Adipocyte (in vitro differentiated cells): ENCODE measurements at regions not wholly inside any gene's neighbourhood (a gene's known extent, or its start where the extent isn't known, plus 50 kb on each side); places are given as distances from the start of the nearest gene placed in this dataset.

Source experiments
- DNase-seq: peaks from one replicate; pipeline ENCODE4 v3.0.0-alpha.2; 2015; ENCODE audit warnings: low read depth
- H3K27me3 ChIP-seq: replicated peaks from 2 replicates; pipeline ENCODE4 v1.7.0; 2013; ENCODE audit warnings: mild to moderate bottlenecking, low read length, moderate library complexity; ENCODE audit not compliant: control insufficient read depth, insufficient read depth
- H3K36me3 ChIP-seq: 2 replicates; pipeline ENCODE4 v1.7.0; 2013; ENCODE audit warnings: low read length, mild to moderate bottlenecking, moderate library complexity; ENCODE audit not compliant: control insufficient read depth, insufficient read depth, severe bottlenecking
- H3K4me1 ChIP-seq: 2 replicates; pipeline ENCODE4 v1.7.0; 2013; ENCODE audit warnings: mild to moderate bottlenecking, low read length, moderate library complexity; ENCODE audit not compliant: control insufficient read depth, insufficient read depth
- H3K4me3 ChIP-seq: 2 replicates; pipeline ENCODE4 v1.7.0; 2013; ENCODE audit warnings: mild to moderate bottlenecking, low read length, moderate library complexity
- H3K9ac ChIP-seq: 2 replicates; pipeline ENCODE4 v1.7.0; 2013; ENCODE audit warnings: mild to moderate bottlenecking, low read length, moderate library complexity
- H3K9me3 ChIP-seq: 2 replicates; pipeline ENCODE4 v1.7.0; 2013; ENCODE audit warnings: mild to moderate bottlenecking, low read length, moderate library complexity; ENCODE audit not compliant: control insufficient read depth

GRCh38 chr20:60968853-60969720, 283.0 kb upstream of the CDH4 start:
- no peak overlapping the region for H3K9ac ChIP-seq
- H3K27me3 ChIP-seq, result no peaks in the 10 kb centered on the region
- H3K4me3 ChIP-seq, result no peak overlapping the region
- DNase-seq, result no peak
- no peaks in the 10 kb centered on the region for H3K36me3 ChIP-seq
- H3K4me1 ChIP-seq, result no peaks in the 10 kb centered on the region
- H3K9me3 ChIP-seq, result no peaks in the 10 kb centered on the region

GRCh38 chr20:60970601-60971000, 281.5 kb upstream of the CDH4 start:
- DNase-seq, result no peak
- Histone ChIP-seq H3K4me1 (no peaks in the 10 kb centered on the region), H3K27me3 (no peaks in the 10 kb centered on the region), H3K9me3 (no peaks in the 10 kb centered on the region), H3K36me3 (no peaks in the 10 kb centered on the region), H3K9ac (no peak overlapping the region), H3K4me3 (no peak overlapping the region)

- Histone ChIP-seq H3K4me3 (no peak overlapping the region), H3K9me3 (peaks cover 8% of the 10 kb centered on the region), H3K9ac (no peak overlapping the region), H3K4me1 (no peaks in the 10 kb centered on the region), H3K27me3 (no peaks in the 10 kb centered on the region), H3K36me3 (no peaks in the 10 kb centered on the region)
- no peak for DNase-seq
These were observed 278.0 kb upstream of the CDH4 start for GRCh38 chr20:60974022-60974421.

- H3K9ac ChIP-seq, result no peak overlapping the region
- DNase-seq, result no peak
- no peaks in the 10 kb centered on the region for H3K4me1 ChIP-seq
- H3K4me3 ChIP-seq, result no peak overlapping the region
- H3K36me3 ChIP-seq, result no peaks in the 10 kb centered on the region
- H3K27me3 ChIP-seq, result no peaks in the 10 kb centered on the region
- peaks cover 12% of the 10 kb centered on the region for H3K9me3 ChIP-seq
These were observed 277.6 kb upstream of the CDH4 start for GRCh38 chr20:60974441-60974945.

- peaks cover 19% of the 10 kb centered on the region for H3K9me3 ChIP-seq
- DNase-seq, result no peak
- no peaks in the 10 kb centered on the region for H3K4me1 ChIP-seq
- no peaks in the 10 kb centered on the region for H3K36me3 ChIP-seq
- H3K9ac ChIP-seq, result no peak overlapping the region
- no peak overlapping the region for H3K4me3 ChIP-seq
- H3K27me3 ChIP-seq, result no peaks in the 10 kb centered on the region
These were observed 275.9 kb upstream of the CDH4 start for GRCh38 chr20:60976139-60976538.

- Histone ChIP-seq H3K9me3 (peaks cover 19% of the 10 kb centered on the region), H3K36me3 (no peaks in the 10 kb centered on the region), H3K27me3 (no peaks in the 10 kb centered on the region), H3K9ac (no peak overlapping the region), H3K4me3 (no peak overlapping the region), H3K4me1 (no peaks in the 10 kb centered on the region)
- no peak for DNase-seq
These were observed 275.1 kb upstream of the CDH4 start for GRCh38 chr20:60976913-60977312.

GRCh38 chr20:60977901-60978300, 274.2 kb upstream of the CDH4 start:
- Histone ChIP-seq H3K9me3 (peaks cover 19% of the 10 kb centered on the region), H3K4me3 (no peak overlapping the region), H3K36me3 (no peaks in the 10 kb centered on the region), H3K4me1 (no peaks in the 10 kb centered on the region), H3K9ac (no peak overlapping the region), H3K27me3 (no peaks in the 10 kb centered on the region)
- no peak for DNase-seq

GRCh38 chr20:60984666-60985065, 267.4 kb upstream of the CDH4 start:
- Histone ChIP-seq H3K27me3 (no peaks in the 10 kb centered on the region), H3K4me3 (no peak overlapping the region), H3K9ac (no peak overlapping the region), H3K9me3 (peaks cover 12% of the 10 kb centered on the region), H3K4me1 (no peaks in the 10 kb centered on the region), H3K36me3 (no peaks in the 10 kb centered on the region)
- DNase-seq, result no peak

GRCh38 chr20:60986506-60987156, 265.4 kb upstream of the CDH4 start:
- Histone ChIP-seq H3K4me1 (no peaks in the 10 kb centered on the region), H3K27me3 (peaks cover 4% of the 10 kb centered on the region), H3K9ac (no peak overlapping the region), H3K36me3 (no peaks in the 10 kb centered on the region), H3K9me3 (peaks cover 7% of the 10 kb centered on the region), H3K4me3 (no peak overlapping the region)
- no peak for DNase-seq

- Histone ChIP-seq H3K4me3 (no peak overlapping the region), H3K9me3 (peaks cover 6% of the 10 kb centered on the region), H3K4me1 (no peaks in the 10 kb centered on the region), H3K9ac (no peak overlapping the region), H3K27me3 (peaks cover 14% of the 10 kb centered on the region), H3K36me3 (no peaks in the 10 kb centered on the region)
- no peak for DNase-seq
These were observed 262.0 kb upstream of the CDH4 start for GRCh38 chr20:60990061-60990460.

- H3K9me3 ChIP-seq, result peaks cover under 1% of the 10 kb centered on the region
- DNase-seq, result no peak
- H3K4me1 ChIP-seq, result no peaks in the 10 kb centered on the region
- peaks cover 17% of the 10 kb centered on the region for H3K27me3 ChIP-seq
- H3K9ac ChIP-seq, result no peak overlapping the region
- no peaks in the 10 kb centered on the region for H3K36me3 ChIP-seq
- no peak overlapping the region for H3K4me3 ChIP-seq
These were observed 261.4 kb upstream of the CDH4 start for GRCh38 chr20:60990643-60991042.
